Activated CD4-positive, alpha-beta T cell treated with anti-CD3 and anti-CD28 coated beads, Interleukin-2, amount 50 U/mL, for 1 hour (primary cell): ENCODE measurements at regions not wholly inside any gene's neighbourhood (a gene's known extent, or its start where the extent isn't known, plus 50 kb on each side); places are given as distances from the start of the nearest gene placed in this dataset.
"Not testable (repeated sequence)": the region's sequence is repeated elsewhere in the genome, so short reads cannot be mapped to it uniquely, and the experiment has no call there.

Source experiments
- DNase-seq: peaks from one replicate; pipeline ENCODE4 v3.0.0-alpha.2; 2020

GRCh38 chr4:181830404-181831035 lies 412.7 kb upstream of the TENM3 start:
- no peak for DNase-seq

DNA sequence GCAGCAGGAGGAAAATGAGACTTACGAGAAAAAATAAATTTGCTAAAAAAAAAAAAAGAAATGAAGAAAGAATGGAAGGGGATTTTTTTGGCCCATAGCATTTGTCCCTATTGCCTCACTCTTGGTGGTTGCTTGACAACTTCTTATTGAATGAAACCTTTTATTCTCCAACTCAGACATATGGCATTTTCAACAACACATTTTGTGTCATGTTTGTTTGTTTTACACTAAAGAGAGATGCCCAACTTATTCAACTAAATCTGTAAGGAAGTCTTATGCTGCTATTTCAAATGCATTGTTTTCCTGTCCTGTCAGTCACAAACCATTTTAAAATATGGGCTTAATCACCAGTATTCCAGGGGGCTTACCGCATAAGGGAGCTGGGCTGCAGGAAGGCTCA lies 409.1 kb upstream of the TENM3 start:
- DNase-seq = no peak

- DNase-seq = no peak
Measured at GRCh38 chr4:181835348-181835747, 407.9 kb upstream of the TENM3 start.

DNA sequence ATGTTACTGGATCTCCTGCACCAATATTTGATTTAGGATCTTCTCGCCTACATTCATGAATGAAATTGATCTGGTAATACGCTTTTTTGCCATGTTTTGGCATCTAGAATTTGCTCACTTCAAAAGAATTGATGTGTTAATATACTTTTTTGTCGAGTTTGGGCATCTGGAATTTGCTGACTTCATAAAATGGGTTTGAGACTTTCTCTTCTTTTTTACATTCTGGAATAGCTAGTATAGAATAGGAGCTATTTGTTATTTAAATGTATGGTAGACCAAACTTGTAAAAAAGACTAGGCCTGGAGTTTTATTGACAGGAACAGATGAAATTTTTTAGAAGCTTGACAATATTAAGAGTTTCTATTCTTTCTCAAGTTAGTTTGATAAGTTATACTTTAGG lies 404.9 kb upstream of the TENM3 start:
- no peak for DNase-seq

- DNase-seq = not testable (repeated sequence)
Measured at GRCh38 chr4:181843797-181844196, 399.4 kb upstream of the TENM3 start.

GRCh38 chr4:181845617-181846016 lies 397.6 kb upstream of the TENM3 start:
- DNase-seq = no peak

GRCh38 chr4:181846934-181847333 lies 396.3 kb upstream of the TENM3 start:
- no peak for DNase-seq

DNA sequence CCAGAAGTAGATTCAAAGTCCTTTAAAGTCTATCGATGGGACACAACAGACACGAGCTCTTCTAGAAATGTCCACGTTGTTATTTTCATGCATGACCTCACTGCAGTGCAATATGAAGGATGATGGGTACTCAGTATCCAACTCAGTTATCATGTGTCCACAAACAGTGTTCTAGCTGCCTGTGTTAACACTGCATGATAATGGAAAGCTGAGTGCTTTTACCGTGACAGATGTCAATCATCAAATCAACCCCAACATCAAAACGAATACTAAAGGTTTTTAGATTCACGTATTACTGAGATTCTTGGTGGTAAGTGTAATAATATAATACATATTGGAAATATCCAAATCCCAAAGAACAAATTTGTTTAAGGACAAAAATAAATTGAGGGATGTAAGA lies 394.8 kb upstream of the TENM3 start:
- no peak for DNase-seq

DNA sequence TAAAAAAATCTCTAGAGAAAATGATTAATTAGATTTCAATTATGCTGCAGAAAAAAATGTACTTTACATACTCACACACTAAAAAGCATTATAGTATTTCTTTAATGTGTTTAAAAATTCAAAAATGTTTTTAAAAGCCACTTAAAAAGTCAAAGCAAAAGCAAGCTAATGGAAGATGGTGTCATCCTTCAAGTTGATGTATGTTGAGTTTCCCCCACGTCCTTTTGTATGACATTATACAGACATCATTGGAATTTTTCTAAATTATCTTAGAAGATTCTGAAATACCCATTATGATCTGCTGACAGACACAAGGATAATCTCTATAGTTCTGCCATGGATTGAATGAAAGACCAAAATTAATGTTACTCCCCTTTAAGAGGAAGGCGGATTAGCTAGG lies 393.7 kb upstream of the TENM3 start:
- no peak for DNase-seq

DNA sequence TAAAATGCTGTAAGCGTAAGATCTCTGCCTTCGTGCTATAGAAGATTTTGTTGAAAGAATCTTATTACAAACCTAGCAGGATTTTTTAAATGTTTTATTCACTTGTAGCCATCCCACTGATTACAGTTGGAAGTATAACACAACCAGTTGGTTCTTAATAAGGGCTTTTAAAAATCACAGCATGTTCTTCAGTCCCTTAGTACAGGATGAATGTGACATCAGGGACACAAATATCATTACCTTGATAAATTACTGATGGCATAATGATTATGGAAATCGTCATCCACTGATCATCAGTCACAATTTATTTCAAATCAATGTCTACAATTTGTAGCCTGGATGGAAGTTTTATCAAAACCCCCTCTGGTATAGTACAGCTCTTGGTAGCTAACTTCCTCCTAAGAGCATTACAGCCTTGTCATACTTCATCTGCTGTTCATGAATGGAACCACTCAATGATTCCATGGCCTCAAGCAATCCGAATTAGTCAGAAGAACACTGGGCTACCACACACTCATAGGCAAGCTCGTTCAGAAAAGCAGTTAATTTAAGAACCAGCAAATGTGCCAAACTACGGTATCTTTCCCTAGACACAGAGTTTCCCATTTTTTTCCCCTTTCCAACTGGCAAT lies 389.2 kb upstream of the TENM3 start:
- DNase-seq = no peak

GRCh38 chr4:181855307-181855706 lies 387.9 kb upstream of the TENM3 start:
- no peak for DNase-seq

DNA sequence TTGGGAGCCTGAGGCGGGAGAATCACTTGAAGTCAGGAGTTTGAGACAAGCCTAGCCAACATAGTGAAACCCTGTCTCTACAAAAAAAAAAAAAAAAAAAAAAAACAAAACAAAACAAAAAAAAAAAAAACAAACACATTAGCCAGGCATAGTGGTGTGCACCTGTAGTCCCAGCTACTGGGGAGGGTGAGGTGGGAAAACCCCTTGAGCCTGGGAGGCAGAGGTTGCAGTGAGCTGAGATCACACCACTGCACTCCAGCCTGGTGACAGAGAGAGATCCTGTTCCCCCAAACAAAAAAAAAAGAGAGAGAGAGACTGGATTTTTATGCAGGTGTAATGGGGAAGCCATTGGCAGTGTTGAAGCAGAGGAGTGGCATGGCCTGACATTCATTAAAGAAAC lies 385.7 kb upstream of the TENM3 start:
- not testable (repeated sequence) for DNase-seq

DNA sequence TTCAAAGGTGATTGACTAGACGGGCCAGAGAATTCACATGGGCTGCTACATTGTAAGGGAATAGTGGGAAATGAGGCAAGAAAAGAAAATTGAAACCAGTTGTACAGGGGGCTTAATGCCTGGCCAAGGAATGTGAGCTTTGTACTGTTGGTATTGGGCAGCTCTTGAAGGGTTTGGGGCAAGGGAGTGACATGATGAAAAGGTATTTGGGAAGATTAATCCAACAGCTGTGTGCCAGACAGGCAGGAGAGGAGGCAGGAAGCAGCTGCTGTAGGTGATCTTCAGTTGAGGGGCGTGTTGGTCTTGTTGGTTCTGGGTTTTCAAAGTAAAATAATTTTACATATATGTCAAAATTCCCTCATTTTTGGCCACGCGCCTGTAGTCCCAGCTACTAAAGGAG lies 384.5 kb upstream of the TENM3 start:
- DNase-seq = no peak

- no peak for DNase-seq
Measured at GRCh38 chr4:181859439-181859838, 383.8 kb upstream of the TENM3 start.

- DNase-seq = no peak
Measured at GRCh38 chr4:181860157-181860556, 383.0 kb upstream of the TENM3 start.

DNA sequence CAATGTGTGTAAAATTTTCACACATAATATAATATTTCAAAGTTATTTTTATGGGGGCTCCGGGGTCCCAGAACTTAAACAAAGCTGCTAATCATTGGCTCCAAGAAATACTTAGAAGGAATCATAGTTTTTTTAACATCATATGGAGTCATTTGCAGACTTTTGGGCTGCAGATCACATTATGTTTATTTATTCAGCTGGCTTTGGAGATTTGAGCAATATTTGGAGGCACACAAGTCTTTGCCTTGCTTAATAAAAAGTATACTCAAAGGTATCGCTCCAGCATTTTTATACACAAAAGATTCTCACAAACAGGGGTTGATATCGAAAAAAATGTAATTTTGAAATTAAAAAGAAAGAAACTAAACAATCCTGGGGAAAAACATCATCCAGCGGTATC lies 382.5 kb upstream of the TENM3 start:
- no peak for DNase-seq

- DNase-seq = no peak
Measured at GRCh38 chr4:181863856-181864255, 379.3 kb upstream of the TENM3 start.

GRCh38 chr4:181870326-181870725 lies 372.9 kb upstream of the TENM3 start:
- no peak for DNase-seq

GRCh38 chr4:181874602-181875001 lies 368.6 kb upstream of the TENM3 start:
- no peak for DNase-seq

DNA sequence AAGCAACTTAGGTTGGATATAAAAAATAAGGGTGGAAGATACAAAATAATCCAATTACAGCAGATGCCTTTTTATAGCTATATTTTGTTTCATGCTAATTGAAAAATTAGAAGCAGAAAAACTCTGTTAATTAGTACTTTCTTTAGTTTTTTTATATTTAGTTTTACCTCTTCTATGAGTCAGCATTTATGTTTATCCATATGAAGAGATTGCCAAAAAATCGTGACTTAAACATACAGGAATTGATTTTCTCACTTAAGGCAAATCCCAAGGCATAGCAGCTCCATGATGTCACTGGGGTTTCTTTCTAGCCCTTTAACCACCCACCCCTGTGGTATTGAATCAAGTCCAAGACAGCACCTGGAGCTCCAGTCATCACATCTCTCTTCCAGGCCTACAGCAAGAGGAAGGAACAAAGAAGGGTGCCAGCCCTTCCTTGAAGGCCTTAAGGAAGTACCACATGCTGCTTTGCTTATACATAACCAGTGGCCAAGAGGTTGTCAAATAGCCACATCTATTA lies 365.8 kb upstream of the TENM3 start:
- DNase-seq = no peak

GRCh38 chr4:181890031-181890430 lies 353.2 kb upstream of the TENM3 start:
- DNase-seq = no peak

DNA sequence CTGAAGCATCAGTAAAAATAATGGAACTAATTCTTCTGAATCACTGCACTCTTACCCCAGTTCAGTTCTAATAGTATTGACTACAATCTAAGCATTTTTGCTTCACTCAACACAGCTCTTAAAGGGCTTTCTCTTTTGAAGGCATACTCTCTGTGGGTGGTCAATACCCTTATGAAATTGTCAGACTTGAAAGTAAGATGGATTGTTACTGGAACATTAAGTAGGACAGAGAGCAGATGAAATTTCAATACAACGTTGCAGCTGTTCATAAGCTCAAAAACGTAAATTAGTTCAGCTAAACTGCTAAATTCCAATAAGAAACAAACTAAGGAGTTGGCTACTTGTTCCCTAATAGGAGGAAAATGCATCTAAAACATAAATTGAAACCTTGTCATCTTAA lies 352.3 kb upstream of the TENM3 start:
- DNase-seq = no peak

GRCh38 chr4:181896614-181897013 lies 346.6 kb upstream of the TENM3 start:
- no peak for DNase-seq

DNA sequence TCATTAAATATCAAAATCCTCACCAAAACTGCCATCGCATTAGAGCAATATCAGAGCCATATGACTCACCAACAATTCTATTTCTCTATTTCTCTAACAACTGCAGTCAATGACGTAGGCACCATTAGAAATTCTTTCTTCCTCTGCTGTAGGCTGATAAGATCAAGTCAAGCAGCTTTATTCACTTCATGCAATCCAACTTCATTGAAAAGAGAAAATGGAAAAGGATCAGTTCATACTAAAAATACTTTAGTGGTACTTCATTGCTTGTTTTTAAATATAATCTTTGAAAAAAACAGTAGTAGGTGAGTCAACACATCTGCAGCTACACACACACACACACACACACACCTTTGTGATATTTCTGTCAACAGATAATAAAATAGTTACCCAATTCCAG lies 345.3 kb upstream of the TENM3 start:
- no peak for DNase-seq

DNA sequence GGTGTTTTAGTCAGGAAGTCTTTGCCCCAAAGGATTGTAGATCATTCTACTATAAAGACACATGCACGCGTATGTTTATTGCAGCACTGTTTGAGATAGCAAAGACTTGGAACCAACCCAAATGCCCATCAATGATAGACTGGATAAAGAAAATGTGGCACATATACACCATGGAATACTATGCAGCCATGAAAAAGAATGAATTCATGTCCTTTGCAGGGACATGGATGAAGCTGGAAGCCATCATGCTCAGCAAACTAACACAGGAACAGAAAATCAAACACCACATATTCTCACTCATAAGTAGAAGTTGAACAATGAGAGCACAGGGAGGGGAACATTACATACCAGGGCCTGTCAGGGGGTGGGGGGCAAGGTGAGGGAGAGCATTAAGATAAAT lies 340.8 kb upstream of the TENM3 start:
- not testable (repeated sequence) for DNase-seq
